Femur (tissue), 1 donor: ENCODE measurements at regions not wholly inside any gene's neighbourhood (a gene's known extent, or its start where the extent isn't known, plus 50 kb on each side); places are given as distances from the start of the nearest gene placed in this dataset.
"Not testable (repeated sequence)": the region's sequence is repeated elsewhere in the genome, so short reads cannot be mapped to it uniquely, and the experiment has no call there.

Experiments
- DNase-seq: peaks from one replicate; pipeline ENCODE4 v3.0.0-alpha.2; 2017

DNA sequence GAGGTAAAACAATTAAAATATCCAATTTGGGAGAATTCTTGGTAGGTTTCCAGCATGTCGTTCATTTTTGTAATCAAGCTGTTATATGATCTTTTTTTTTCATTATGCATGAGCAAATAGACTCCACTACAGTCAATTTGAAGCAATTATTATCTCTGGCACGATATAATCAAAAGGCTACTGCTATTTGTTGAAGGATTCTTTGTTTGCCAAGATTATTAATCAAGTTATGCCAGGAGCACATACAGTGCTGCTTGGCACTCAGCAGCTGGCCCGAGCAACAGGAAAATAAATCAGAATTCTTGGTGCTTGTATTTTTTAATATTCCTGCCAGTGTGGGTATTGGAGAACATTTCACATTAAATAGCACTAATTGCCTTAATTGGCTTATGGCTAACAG, 279.5 kb downstream of the RND3 start:
- no peak for DNase-seq

DNA sequence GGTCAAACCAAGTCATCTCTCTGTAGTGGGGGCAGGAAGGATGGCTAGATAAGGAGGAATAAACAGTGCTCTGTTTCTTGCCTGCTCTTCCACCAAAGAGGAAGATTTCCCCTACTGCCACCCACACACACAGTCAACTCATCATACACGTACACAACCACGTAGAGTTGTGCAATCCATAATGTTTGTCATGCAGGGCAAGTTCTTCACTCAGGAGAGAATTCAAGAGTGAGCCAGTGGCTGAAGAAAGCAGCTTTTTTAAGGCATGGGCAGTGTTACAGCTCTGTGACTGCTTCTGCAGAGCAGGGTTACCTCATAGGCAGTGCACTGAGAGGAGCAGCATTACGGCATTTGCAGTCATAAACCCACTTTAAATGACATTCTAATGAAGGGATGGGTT, 283.0 kb downstream of the RND3 start:
- no peak for DNase-seq

DNA sequence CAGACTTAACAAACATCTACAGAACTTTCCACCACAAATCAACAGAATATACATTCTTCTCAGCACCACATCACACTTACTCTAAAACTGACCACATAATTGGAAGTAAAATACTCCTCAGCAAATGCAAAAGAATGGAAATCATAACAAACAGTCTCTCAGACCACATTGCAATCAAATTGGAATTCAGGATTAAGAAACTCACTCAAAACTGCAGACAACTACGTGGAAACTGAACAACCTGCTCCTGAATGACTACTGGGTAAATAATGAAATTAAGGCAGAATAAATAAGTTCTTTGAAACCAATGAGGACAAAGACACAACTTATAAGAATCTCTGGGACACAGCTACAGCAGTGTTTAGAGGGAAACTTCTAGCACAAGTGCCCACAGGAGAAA, 292.7 kb downstream of the RND3 start:
- DNase-seq: not testable (repeated sequence)

DNA sequence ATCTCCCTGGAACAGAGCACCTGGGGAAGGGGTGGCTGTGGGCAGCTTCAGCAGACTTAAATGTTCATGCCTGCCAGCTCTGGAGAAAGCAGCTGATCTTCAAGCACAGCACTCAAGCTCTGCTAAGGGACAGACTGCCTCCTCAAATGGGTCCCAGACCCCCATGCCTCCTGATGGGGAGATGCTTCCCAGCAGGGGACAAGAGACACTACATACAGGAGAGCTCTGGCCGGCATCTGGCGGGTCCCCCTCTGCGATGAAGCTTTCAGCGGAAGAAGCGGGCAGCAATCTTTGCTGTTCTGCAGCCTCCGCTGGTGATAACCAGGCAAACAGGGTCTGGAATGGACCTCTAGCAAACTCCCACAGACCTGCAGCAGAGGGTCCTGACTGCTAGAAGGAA, 294.8 kb downstream of the RND3 start:
- DNase-seq: no peak

DNA sequence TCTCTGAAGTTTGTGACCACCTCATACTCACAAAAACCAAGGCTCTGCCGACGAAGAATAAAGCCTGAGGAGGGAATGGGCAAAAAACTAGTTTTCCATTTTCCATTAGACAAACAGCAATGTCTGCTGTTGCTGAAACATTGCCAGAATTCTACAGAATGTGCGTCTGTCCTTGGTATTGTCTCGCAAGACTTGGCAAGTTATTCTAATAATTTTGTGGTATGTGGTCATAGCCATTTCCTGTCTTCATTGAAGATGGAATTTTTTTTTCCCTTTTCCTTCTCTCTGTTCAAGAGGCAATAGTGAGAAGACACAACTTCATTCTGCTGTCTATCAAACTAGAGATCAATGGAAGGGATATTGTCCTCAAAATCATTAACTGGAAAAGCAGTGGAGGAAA, 296.1 kb downstream of the RND3 start:
- no peak for DNase-seq

DNA sequence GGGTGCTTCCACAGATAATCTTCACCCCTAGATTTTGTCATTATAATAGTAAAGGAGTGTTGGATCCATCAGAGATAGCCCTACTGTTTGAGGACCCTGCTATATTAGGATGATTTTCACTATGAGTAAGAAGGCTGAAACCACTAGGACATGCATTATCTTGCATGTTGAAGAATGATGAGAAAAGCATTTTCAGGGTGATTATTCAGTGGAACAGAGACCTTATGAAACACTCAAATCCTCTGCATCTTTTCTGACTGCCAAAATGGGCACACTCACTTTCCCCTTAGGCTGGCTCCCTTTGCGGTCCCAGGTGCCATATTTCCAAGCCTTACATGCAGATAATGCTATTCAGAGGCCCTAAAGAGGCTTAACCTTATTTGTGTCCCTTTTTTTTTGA, 296.9 kb downstream of the RND3 start:
- no peak for DNase-seq

DNA sequence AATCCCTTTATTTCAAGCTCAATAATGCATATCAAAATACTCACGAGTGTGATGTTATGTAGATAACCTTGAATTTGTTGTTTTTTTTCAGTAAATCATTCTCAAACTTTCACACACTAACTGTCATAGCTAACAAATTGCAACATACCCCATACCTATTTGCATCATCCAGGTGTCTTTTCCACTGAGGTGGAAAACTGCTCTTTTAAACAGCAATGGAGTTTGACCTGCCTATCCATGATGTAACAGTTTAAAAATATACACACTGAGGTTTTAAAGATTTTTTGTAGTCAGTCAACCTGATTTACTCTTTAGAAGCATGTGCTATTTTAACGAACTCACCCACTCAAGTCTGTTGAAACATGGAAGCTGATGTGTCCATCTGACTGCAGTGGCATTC, 298.7 kb downstream of the RND3 start:
- no peak for DNase-seq

DNA sequence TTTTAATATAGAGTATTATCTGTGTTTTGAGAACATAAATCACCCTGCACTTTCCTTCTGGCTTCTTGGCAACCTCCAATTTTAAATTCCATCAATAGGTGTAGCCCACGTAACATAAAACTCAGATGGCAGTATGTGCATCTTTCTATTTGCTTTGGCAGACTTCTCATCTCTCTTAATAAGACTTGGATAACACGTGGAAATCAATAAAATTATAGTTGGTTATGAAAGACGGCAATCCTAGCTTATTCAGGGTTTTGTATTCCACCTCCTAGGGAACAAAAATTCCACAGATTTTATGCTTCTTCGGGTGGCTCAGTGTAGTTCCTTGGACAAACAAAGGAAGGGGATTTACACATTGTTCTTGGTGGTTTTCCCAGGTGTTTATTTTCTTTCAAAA, 299.3 kb downstream of the RND3 start:
- DNase-seq: no peak

DNA sequence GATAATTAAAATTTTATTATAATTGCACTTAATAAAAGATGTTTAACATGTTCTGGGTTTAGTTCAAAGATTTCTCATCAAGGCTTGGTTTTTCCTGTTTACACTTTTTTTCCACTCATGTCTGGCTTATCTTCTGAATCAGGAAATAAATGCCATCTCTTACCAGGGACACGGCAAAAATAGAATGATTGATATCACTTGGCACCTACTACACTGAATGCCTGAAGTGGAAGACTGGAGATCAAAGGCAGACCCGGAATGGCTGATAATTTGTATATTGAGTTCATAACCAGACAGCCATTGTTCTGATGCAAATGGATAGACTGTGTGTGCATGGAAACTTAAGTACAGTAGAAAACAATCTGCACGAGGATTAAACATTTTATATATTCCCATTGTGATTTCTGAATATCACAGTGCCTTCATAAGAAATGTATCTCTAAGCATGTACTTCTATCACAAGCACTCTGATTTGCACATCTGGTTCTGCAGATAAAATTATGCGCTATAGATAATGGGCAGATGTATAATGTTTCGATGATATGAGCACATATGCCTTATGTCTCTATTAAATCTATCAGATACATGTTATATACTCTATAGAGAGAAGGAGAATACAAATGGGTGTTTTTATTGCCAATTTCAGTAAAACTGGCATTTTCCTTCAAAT, 304.8 kb downstream of the RND3 start:
- no peak for DNase-seq

DNA sequence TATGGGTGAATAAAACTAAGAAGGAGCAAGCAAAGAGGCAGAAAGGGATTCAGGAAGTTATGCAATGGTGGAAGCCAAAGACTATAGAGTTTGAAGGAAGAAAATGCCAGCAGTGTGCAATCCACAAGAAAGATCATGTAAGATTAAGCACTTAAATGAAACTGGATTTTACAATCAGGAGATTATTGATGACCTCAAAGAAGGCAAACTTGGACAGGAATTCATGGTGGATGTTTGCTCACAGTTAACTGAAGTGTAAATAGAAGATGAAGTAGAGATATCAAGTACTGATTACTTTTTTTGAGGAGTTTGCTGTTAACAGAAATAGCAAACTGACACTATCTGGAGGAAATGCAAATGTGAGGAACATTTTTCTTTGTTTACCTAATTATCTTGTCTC, 308.9 kb downstream of the RND3 start:
- no peak for DNase-seq

DNA sequence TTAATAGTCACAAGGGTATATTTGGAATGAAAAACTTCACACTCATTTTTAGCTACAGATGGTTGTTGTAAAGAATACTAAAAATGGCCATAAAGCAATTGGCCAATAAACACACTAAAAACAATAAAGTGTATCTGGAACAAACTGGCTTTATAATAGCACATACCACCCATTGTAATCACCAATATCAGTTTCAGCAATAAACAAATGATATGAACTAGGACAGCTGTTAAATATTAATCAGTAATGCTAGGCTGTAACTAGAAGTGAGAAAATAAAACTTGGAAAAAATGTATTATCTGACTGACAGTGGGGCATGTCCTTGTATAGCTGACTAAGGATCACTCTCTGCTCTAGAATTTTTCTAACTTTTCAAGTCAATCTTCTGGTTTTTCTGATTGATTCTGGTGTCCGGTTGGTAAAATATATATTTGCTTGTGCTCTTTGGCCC, 312.5 kb downstream of the RND3 start:
- DNase-seq: no peak

DNA sequence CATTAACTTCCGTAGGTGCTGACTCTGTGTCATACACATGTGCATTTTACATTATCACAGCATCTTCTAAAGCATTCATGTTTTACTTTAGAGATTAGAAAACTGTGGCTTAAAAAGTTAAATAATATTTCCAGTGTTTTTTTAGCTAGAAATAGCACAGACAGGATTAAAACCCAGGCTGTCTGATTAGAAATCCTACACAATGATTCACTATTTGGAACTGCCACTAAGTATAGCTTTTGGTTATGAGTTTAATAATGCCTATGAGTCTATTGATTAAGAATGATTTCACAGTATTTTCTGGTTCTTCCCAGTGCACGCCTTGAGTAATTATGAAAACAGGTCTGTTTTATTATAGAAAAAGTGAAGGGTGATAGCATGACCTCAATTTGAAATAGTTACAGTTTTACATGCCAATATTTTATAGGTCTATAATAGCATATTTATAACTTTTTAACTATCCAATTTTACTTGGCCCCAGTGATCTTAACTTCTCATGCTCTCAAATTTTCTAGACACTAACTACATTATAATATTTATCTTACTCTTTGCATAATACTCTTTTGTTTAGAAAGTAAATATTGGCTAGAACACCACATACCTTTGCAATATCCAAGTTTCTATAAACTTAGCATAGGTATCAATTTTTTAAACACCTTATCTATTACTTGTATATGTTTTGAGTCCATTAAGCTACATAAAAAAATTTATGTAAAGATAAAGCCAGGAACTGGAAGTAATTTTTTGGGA, 313.2 kb downstream of the RND3 start:
- no peak for DNase-seq

DNA sequence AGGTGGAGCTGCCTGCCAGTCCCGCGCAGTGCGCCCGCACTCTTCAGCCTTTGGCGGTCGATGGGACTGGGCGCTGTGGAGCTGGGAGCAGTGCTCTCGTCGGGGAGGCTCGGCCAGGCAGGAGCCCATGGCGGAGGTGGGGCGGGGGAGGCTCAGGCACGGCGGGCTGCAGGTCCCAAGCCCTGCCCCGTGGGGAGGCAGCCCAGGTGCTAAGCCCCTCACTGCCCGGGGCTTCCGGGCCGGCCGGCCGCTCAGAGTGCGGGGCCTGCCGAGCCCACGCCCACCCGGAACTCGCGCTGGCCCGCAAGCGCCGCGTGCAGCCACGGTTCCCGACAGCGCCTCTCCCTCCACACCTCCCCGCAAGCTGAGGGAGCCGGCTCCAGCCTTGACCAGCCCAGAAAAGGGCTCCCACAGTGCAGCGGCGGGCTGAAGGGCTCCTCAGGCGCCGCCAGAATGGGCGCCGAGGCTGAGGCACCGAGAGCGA, 316.4 kb downstream of the RND3 start:
- no peak for DNase-seq

DNA sequence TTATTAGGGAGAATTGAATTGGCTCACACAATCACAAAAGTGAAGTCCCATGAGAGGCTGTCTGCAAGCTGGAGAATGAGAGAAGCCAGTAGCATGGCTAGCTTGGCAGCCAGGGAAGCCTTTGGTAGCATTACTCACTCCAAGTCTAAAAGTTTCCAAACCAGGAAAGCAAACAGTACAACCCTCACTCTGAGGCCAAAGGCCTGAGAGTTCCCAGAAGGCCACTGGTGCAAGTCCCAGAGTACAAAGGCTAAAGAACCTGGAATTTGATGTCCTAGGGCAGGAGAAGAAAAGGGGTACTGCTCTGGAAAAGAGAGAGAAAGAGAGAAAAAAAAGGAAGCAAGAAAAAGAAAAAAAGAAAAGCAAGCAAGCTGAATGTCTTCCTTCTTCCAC, 318.2 kb downstream of the RND3 start:
- DNase-seq: no peak

DNA sequence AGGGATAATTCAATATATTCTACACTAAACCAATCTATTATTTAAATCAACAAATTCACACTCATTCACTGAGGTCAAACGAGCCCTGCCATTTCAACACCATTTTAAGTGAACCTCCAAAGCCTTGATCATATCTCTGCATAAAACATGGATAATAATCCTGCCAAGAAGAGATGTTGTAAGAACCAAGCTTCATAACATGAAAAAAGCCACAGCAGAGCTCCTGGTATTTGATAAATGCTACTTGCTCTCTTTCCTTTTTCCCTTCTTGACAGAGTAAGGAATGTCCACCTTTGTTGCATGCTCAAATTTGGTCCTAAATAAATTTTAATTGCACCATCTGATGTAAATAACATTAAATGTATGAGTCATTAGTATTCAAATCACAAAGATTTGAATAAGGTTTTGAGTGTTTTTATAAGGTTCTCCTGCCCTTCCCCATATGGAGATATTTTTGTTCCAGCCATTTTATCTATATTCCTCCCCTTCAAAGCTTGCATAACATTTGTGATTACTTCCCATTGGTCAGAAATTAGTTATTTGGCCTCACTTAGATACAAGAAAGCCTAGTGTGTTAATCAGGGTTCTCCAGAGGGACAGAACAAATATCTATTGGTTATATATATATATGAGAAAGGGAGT, 318.8 kb downstream of the RND3 start:
- no peak for DNase-seq

DNA sequence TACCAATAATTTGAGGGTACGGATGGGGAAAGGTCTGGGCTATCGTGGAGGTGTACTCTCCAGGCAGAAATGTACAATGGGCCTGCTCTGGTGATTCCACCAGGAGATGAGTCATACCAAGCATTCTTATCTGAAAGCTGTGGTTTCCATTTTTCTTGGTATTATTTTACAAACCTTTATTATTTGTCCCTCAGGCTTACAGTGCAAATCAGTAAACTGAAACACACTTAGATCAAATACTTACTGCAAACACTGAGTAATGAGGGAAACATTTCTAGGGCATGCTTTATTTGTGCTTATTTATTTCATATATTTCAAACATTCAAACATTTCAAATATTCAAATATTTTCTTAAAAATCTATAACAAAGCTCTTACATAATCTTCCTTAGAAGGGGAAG, 319.8 kb downstream of the RND3 start:
- no peak for DNase-seq

DNA sequence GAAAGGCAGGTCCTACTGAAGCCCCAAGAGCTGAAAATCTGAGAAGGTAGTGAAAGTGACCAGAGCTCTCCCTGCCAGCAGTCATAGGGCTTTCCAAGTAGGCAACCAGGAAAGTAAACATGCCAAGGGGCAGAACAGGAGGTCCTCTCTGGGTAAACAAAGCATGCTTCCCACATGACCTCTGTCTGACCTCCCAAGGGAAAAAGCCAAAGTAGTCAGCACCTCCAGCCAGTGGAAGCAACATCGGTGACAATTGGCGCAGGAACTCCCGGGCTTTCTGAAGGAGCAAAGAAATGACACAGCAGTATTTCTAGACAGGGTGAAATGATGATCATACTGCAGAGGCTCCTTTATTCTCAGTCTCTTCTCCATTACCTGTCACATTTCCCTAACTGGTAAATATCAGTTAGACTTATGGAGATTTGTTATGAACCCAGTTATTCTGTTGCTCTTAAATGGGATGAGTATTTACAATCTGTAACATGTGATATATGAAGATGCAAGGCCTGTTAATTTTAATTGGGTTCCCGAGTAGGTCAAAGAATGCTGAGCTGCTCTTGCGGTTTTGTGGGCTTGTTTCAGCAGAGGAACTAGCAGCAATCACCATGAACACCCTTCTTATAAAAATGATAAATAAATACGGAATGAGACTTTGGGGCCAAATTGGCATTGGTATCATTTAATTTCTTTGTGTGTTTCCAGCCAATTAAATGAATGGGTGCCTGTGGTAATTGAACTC, 321.0 kb downstream of the RND3 start:
- DNase-seq: no peak

DNA sequence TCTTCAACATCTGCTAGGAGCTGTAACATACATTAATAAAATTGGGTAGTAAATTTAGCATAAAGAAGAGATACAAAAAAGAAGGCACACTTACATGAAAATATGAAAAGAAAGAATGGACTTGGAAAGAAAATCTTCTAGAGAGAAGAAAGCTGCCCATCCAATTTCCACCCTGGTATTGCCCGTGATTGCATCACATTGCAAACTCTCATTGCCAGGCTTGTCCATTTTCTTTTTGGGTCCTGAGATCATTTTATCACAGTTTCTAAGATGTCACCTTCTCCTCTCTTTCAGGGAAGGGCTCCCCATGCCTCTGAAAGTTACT, 321.5 kb downstream of the RND3 start:
- no peak for DNase-seq

DNA sequence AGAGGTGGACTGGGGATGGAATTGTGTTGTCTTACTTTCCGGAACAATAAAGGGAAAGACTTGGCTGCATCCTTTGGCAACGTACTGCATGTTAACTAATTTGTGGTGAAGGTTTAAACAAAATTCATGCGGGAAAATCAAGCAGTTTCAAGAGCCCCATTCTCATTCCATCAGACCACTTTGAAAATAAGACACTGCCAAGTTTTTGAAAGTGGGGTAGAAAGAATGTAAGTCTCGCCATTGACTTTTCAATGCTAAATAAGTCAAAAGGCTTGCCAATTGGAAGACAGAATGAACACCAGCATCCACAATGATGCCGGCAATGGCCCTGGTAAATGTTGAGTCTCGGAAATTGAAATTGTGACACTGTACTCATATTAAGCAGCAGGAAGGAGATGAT, 322.0 kb downstream of the RND3 start:
- DNase-seq: peak; percentile 30

DNA sequence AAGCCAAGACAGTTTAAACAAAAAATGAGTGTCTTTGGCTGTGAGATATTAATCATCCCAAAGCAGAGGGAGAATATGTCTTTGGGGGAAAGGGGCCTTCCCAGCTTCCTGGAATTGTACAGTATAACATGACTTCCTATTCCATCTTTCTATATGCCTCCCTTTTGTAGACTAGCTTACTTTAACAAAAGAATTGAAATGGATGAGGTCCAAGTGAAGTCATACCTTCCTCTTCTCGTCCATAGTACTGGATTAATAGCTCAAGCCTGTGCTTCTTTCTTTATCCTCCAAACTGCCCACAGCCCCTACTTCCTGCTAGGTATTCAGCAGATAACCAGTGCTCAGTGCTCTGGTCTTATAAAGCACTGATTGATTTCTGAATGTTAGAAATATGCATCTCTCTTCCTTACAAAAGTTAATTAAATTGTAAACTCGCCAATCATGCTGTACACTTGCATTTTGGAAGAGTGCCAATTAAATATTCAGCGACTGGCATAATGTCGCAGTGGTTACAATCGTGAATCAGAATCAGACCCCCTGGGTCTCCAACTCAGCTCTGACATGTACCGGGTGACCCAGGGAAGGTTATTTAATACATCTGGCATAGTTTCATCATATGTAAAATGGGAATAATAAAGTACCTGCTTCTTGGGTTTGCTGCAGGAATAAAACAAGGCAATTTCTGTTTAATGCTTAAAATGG, 325.1 kb downstream of the RND3 start:
- no peak for DNase-seq

DNA sequence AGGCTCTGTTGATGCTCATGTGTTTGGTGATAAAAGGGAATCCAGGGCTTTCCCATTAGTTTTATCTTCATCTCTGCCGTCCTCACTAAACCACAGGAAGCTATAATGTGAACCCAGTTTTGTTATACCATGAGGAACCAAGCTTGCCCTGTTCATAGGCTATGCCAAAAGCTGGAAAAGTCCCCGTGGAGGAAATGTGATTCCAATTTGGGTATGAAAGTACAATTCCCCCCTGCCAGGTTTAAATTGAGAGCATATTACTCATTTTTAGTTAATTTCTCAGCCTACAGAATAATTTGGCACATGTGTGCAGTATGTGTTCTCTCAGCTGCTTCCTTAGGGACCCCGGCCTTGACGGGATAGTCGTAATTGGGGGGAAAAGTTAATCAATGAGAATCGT, 327.4 kb downstream of the RND3 start:
- no peak for DNase-seq

DNA sequence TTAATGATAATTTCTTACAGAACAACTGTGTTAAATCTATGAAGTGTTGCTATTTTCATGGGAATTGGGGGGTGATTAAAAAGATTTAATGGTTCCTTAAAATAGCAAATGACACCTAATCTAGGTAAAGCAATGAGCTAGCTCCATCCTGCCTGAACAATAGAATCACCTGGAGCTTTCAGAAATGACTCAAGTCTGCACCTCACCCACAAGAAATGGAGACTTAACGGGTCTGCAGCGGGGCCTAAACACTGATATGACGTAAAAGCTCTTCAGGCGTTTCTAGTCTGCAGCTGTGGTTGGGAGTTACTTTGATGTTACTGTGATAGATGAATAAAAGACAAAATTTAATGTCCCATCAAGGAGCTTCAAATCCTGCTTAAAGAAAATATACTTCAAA, 328.2 kb downstream of the RND3 start:
- DNase-seq: no peak

DNA sequence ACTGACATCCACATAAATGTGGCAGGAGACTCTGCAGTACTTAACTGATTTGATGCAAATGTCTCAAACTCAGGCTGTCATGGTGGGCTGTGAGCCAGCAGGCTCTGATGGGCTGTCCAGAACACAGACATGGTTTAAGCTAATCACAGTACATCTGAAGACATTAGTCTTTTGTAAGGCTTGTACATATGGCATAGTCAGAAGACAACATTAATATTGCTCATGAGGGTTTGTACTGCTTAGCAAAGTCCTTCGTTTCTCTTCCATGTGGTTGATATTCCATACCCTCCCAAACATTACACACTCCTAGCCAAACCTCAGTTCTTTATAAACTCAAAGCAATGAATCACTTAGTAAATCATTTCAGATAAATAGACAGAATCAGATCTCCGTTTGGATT, 330.6 kb downstream of the RND3 start:
- no peak for DNase-seq
